Endothelial cell of umbilical vein (primary cell): ENCODE measurements at regions not wholly inside any gene's neighbourhood (a gene's known extent, or its start where the extent isn't known, plus 50 kb on each side); places are given as distances from the start of the nearest gene placed in this dataset.

ENCODE experiments used
- EZH2 ChIP-seq: IDR thresholded peaks from 2 replicates; pipeline ENCODE4 v1.6.1; 2012; ENCODE audit warnings: borderline replicate concordance, low read depth, mild to moderate bottlenecking, moderate library complexity, low read length, inconsistent platforms; ENCODE audit not compliant: severe bottlenecking
- FOS ChIP-seq: IDR thresholded peaks from 2 replicates; pipeline ENCODE4 v1.6.1; 2011; ENCODE audit warnings: mild to moderate bottlenecking, low read length, moderate library complexity, borderline replicate concordance; ENCODE audit not compliant: insufficient read depth
- JUN ChIP-seq: IDR thresholded peaks from 2 replicates; pipeline ENCODE4 v1.6.1; 2011; ENCODE audit warnings: borderline replicate concordance, low read depth; ENCODE audit not compliant: insufficient read length, insufficient read depth
- MAX ChIP-seq: IDR thresholded peaks from 2 replicates; pipeline ENCODE4 v1.6.1; 2011; ENCODE audit not compliant: insufficient read depth, insufficient read length
- MYC ChIP-seq: IDR thresholded peaks from one replicate; pipeline ENCODE4 v1.6.1; 2011; ENCODE audit warnings: mild to moderate bottlenecking, low read depth, low read length
- POLR2A ChIP-seq: IDR thresholded peaks from 2 replicates; pipeline ENCODE4 v1.6.1; 2012; ENCODE audit warnings: low read depth, mild to moderate bottlenecking, control low read depth, low read length
- POLR2AphosphoS5 ChIP-seq: IDR thresholded peaks from 2 replicates; pipeline ENCODE4 v1.6.1; 2012; ENCODE audit warnings: low read depth, mild to moderate bottlenecking, control low read depth, low read length, moderate library complexity; ENCODE audit not compliant: insufficient read depth
- TF ChIP-seq, protein P1 (sequence below), 2 donors: IDR thresholded peaks; 1 replicate in 1 of 2; 2 replicates in 1 of 2; pipeline ENCODE4 v1.5.1; 2011; ENCODE audit warnings: low read length in 2 of 2, mild to moderate bottlenecking in 2 of 2, moderate library complexity in 2 of 2, control low read depth in 1 of 2, inconsistent platforms in 1 of 2, low read depth in 1 of 2; ENCODE audit not compliant: insufficient read depth in 1 of 2; ENCODE audit errors: extremely low read depth in 1 of 2

DNA sequence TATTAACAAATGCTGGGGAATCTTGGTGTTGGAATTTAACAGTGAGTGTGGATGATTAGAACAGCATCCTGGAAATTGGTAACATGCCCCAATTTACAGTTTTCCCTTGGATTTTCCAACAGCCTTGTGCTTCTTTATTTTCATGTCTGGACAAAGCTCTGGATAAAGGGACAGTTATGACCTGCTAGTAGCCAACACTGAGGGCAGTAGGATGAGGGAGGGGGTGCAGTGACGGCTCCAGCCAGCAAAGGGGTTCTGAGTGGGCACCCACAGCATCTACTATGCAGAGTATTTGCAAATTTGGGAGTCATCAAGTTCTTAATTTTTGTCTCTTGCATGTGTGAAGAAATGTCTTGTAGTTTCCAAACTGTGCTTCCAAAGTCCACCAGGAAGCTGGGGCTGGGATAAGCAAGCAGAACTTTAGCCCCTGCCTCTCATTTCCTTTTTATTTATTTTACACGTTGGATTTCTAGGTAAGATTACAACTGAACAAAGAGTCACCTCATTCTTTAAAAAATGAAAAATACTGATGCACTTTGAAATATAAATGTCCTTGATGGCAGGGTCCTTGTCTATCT lies 63.0 kb upstream of the SELENOP start:
- TF ChIP-seq POLR2A, result no peak
- TF ChIP-seq, protein P1, sequence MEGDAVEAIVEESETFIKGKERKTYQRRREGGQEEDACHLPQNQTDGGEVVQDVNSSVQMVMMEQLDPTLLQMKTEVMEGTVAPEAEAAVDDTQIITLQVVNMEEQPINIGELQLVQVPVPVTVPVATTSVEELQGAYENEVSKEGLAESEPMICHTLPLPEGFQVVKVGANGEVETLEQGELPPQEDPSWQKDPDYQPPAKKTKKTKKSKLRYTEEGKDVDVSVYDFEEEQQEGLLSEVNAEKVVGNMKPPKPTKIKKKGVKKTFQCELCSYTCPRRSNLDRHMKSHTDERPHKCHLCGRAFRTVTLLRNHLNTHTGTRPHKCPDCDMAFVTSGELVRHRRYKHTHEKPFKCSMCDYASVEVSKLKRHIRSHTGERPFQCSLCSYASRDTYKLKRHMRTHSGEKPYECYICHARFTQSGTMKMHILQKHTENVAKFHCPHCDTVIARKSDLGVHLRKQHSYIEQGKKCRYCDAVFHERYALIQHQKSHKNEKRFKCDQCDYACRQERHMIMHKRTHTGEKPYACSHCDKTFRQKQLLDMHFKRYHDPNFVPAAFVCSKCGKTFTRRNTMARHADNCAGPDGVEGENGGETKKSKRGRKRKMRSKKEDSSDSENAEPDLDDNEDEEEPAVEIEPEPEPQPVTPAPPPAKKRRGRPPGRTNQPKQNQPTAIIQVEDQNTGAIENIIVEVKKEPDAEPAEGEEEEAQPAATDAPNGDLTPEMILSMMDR (IDR thresholded peaks at IDR 0.05; ENCODE audit: extremely low read depth in 1 of 2, insufficient read depth in 1 of 2, low read depth in 1 of 2, low read length in 2 of 2), result no peak
- no peak for TF ChIP-seq FOS
- TF ChIP-seq POLR2AphosphoS5, result no peak
- TF ChIP-seq MYC, result no peak
- no peak for TF ChIP-seq JUN
- TF ChIP-seq EZH2, result no peak
- TF ChIP-seq MAX, result no peak
